ENCODE measurements at regions not wholly inside any gene's neighbourhood (a gene's known extent, or its start where the extent isn't known, plus 50 kb on each side); places are given as distances from the start of the nearest gene placed in this dataset.

DNA sequence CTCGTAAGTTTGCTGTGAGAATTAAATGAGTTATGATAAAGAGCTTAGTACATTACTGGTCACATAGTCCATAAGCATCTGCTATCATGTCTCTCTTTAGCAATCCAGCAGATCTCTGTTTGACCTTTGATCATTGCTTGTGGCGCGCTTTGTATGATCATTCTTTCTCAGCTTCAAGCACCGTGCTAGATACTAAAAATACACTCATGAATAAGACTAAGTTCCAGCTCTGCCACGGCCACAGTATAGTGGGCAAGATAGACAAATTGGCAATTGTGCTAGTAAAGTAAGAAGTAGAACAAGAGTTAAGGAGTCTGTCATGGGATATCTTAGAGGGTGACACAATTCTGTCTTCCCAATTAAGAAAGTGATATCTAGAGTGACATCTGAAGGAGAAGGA, 75.2 kb upstream of the ADGRF1 start:
- no peak for DNase-seq (ENCODE audit: low spot score)

DNA sequence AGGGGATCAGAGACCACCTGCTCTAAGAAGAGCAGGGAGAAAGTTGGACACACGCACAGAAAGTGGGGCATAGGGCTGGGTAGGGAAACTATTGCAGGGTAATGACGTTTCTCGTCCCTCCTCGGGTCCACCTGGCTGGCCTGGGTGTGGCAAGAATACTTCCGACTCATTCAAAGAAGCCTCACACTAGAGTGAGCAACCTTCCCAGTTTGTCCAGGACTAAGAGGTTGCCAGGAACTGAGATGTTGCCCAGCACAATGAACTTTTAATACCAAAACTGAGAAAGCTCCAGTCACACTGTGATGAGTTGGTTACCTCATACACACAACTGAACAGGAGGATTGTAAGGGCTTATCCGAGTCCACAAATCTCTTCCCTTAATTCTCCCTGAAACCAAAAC, 74.5 kb upstream of the ADGRF1 start:
- DNase-seq (ENCODE audit: low spot score), result no peak

DNA sequence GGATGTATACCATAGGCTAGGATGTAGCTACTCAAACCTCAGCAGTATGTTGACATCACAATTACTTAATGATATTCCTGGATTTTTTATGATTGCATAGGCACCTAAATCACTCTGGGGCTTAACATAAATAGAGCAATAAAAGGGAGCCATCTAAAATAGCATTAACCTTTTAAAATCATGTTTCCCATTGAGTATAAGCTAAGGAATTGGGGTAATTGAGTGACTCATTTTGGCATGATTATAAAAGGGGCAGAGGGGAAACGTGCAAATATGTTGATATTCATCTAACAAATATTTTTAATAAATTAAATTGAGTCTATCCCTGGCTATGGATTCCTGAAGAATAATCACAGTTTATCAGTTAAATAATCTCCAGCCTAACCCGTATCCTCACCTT, 74.0 kb upstream of the ADGRF1 start:
- no peak for DNase-seq (ENCODE audit: low spot score)

DNA sequence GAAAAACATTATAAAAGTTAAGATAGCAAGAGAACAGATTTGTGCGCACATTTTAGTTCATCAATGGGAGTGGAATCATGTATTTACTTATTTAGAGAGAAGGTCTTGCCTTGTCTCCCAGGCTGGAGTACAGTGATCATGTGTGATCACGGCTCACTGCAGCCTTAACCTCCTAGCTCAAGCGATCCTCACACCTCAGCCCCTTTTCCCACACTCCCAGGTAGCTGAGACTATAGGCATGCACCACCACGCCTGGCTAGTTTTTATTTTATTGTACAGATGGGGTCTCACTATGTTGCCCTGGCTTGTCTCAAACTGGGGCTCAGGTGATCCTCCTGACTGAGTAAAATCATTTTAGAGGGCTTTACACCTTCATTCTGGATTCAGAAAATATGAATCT, 72.3 kb upstream of the ADGRF1 start:
- DNase-seq (ENCODE audit: low spot score), result no peak

DNA sequence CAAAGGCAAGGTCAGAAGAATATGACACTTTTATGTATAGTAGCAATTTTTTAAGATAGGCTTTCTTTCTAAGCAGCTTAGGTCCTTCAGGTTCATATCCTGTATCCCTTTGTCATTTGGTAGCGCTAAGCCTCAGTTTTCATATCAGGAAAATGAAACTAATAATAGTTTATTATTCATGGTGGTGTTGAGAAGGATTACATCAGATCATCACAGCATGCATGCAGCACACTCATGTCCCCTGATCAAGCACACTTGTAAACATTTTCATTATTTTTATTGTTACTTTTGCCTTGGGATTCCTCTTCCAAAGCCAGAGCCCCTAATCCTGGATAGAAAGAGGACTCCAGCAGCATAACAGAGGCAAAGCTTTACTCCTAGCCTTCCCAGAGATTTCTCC, 70.2 kb upstream of the ADGRF1 start:
- no peak for DNase-seq (ENCODE audit: low spot score)

DNA sequence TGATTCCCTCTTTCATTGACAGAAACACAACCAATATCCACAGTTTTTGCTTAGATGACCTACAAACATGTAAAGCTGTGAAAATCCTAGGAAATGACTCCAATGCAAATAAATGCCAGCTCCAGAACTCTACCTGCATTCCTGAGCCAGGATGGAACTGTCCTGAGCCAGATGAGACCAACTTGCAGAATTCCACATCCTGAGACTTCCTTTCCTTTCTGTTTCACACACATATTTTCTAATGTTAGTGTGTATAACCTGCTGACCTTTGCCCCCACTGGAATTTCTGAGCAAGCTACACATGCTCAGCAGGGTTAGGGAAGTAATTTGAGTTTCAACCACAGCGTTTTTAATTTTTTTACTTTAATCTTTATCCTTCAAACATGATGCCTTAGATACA, 69.6 kb upstream of the ADGRF1 start:
- no peak for DNase-seq (ENCODE audit: low spot score)

DNA sequence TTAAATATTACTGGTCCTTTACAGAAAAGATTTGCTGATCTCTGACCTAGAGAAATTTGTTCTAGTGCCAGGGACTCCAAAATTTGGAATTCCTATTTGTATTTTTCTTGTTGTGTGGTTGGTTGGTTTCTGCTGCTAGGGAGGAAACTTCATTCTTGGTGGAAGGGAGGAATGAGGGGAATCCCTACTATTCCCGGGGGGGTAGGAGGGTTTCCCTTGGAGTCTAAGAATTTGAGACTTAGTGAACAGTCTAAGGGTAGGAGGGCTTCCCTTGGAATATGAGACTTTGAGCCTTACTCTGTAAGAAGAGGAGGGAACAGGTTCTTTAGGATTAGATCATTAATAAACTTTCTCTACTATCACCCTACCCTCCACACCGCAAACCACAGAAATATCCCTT, 67.1 kb upstream of the ADGRF1 start:
- DNase-seq (ENCODE audit: low spot score), result no peak

DNA sequence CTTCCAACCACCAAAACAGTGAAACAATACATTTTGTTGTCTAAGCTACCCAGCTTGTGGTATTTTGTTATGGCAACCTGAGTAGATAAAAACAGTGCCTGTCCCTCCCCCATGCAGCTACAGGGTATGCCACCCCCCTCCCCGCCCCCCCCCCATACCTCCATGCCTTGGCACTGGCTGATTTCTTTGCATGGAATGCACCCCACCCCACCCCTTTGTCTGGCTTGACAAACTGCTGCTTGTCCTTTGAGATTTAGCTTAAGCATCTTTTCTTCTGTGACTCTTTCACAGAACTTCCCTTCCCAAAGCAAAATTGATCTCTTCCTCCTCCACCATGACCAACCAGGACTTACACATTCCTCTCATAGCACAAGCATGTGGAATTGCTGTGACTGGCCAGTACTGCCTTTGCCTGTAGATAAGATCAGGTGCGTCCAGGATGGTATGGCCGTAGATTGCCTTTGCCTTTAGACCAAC, 64.6 kb upstream of the ADGRF1 start:
- no peak for DNase-seq (ENCODE audit: low spot score)

DNA sequence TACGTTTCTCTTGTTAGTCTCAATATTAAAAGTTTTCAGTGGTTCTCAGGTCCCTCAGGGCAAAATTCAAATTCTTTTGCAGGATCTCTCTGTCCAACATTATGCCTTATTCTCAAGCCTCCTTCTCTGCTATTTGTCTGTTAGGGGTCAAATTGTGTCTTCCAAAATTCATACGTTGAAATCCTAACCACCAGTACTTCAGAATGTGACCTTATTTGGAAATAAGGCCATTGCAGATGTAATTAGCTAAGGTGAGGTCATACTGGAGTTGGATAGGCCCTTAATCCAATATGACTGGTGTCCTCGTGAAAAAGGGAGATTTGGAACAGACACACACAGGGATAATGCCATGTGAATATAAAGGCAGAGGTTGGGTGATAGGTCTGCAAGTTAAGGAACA, 64.1 kb upstream of the ADGRF1 start:
- DNase-seq (ENCODE audit: low spot score), result no peak

DNA sequence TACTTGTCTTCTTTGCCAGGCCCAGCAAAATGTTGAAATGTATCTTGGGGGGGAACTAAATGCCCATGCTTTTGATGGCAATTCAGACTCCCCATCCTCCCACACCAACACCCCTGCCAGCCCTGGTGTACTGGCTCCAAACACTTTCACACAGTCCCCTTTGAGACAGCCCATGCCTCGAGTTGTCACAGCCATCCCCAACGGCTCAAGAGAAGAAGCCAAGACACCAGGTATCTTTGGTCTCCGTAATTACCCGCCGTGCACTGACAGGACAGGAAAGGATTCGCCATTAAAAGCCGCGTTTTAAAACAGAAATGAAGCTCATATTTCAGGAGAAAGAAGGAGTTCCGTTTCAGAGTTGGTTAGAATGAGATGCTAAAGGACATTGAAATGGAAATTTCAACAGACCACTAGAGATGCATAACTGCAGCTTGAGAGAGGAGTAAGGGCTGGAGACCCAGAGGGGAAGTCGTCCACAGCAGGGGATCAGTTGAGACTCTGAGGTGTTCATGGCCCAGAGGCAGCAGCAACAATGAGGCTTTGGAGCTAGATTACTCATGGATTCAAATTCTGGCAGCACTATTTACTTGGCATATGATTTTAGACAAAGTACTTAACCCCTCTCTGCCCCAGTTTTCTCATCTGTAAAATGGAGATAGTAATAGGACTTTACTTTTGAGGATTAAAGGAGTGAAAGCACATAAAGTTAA, 63.5 kb upstream of the ADGRF1 start:
- no peak for DNase-seq (ENCODE audit: low spot score)

DNA sequence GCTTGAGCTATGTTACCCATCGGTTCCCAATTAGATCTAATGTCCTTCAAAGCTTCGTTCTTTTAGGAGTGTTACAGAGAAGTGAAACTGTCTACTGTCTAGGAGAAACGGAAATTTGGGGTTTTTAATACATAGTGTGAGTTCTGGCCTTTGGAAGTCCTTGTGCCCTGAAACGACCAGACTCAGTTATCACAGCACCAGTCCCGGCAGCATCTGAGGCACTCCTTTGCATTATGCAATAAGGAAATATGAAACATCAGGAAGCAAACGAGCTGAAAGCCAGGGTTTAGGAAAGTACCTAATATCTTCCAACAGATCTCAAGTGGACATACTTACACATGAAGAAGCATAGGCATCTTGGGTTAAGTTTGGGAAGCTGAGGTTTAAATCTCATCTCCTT, 61.8 kb upstream of the ADGRF1 start:
- peak; percentile 47 for DNase-seq (ENCODE audit: low spot score)

DNA sequence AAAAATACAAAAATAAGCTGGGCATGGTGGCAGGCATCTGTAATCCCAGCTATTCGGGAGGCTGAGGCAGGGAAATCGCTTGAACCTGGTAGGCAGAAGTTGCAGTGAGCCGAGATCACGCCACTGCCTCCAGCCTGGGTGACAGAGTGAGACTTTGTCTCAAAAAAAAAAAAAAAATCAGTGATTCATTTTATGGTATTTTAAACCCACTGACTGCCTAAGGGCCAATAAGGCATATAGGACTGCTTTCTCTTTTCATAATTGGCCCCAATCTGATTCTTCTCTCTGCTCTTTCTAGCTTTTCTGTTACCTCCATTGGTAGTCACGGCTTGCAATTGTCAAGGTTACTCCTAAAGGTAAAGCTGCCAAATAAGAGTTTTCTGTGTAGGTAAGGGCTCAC, 60.2 kb upstream of the ADGRF1 start:
- DNase-seq (ENCODE audit: low spot score), result no peak

DNA sequence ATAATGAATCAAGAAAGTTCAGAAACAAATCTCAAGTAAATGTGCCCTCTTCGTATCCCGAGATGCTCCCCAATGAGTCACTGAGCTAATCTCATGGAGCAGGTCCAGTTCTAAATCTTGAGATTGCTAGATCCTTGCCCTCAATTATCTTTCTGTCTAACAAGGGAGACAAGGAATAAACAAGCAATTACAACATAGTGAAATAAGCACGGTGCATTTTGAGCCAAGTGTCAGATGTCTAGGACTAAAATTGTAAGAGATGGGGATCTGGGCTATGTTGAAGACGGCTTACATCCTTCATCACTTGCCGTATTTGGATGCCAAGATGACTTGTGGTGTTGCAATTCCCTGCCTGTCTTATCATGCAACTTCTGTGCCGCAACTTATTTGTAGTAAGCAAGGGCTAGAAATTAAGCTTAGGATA, 56.5 kb upstream of the ADGRF1 start:
- DNase-seq (ENCODE audit: low spot score), result no peak

DNA sequence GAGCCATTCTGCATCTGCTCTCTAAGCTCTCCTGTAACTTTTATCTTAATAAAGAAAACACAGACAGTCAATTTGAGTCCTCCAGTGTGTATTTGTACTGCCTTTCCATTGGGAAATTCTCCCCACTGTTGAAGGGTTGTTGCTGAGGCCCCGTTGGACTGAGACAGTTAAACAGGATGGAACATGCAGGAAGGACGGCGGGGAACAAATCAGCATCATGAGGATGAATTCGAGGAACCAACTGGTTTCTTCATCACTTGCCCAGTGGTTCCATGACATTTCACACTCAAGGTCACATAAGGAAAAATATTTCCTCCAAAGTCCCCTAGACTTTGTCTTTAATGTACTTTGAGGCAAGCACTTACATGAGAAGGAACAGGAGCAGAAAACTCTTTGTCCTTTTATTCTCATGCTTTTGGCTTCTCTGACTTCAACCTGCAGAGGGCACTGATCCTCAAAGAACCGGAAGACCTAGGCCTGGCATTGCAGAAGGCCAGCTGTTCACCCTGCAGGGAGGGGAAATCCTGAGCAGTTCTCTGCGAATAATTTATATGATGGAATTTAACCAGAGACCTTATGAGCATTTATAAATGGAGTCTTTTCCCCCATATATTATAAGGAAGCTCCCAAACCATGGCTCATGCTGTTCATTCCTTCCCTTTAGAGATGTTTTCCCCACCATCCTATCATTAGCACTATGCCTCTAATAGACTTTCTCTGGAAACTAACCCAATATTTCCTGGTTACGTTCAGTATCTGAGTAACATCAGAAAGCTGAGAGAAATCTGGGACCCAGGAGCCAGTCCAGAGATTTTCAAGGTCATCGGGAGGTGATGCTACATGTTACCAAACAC, 55.2 kb upstream of the ADGRF1 start:
- DNase-seq (ENCODE audit: low spot score), result peak; percentile 88

DNA sequence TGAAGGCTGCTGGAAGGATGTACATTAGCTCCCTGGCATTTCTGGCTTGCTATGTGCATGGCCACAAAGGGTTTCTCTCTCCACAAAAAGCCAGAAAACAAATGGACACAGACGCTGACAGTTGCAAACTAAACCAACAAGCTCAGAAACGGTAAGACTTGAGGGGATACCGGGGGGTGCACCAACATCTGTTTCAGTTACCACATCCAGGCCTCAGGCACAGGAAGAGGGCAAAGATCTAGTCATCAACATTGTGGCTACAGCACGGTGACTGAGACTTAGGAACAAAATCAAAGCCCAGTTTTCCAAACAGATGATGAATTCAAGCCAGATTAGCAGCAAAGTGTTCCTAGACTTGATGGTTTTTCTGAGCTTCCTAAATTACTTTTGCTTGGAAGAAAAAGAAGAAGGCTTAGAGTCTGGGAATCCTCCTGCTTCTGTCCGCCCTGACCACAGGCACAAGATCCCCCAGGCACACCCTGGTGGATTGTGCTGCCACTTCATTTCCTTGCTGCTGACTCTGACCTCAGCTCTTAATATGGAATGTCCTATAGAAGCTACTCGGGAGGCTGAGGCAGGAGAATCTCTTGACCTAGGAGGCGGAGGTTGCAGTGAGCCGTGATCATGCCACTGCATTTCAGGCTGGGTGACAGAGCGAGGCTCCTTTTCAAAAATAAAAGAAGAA, 54.2 kb upstream of the ADGRF1 start:
- DNase-seq (ENCODE audit: low spot score), result no peak

DNA sequence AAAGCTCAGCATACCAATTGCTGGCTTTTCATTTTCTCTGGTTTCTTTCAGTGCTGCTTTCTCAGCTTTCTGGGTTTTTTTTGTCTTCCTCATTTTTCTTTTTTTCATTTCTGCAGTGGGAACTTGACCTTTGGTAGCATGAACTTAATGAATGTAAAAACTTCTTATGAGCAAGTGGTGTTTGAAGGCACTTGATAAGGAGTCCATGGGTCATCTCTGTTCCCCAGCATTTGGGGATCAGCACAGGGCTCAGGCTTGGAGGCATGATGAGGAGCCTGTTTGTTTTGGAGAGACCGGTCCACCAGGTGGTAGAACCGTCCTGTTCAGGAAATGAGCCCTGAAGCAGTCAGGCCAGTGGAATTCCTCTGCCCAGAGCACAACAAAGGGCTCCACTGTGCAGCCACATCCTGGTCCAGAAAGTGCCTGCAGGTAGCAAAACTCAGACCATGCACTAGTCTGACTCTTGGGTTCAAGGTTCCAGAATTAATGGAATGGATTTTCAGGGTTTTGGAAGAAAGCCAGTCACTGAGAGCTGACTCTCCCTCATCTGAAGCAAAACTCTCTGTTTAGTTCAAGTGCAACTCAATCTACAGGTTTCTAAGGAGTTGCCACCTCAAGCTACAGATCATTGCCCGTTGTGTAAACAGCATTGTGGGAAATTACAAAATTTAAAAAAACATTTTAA, 52.3 kb upstream of the ADGRF1 start:
- DNase-seq (ENCODE audit: low spot score), result no peak

DNA sequence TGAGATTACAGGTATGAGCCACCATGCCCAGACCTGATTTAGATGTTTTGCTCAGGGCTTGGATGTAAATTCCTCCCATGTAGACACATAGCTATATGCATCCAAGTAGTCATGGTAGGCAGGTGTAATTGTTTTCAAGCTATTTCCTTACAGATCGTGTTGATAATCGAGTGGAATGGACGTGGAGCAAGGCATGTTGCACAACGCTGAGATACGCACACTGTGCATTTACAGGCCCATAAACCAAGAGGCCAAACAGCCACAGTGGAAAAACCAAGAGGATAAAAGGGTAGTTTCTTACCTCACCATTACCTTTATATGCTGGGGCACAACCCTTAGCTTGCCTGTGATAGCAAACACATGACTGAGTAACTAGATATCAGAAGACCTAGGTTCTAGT, 51.0 kb upstream of the ADGRF1 start:
- DNase-seq (ENCODE audit: low spot score), result no peak

DNA sequence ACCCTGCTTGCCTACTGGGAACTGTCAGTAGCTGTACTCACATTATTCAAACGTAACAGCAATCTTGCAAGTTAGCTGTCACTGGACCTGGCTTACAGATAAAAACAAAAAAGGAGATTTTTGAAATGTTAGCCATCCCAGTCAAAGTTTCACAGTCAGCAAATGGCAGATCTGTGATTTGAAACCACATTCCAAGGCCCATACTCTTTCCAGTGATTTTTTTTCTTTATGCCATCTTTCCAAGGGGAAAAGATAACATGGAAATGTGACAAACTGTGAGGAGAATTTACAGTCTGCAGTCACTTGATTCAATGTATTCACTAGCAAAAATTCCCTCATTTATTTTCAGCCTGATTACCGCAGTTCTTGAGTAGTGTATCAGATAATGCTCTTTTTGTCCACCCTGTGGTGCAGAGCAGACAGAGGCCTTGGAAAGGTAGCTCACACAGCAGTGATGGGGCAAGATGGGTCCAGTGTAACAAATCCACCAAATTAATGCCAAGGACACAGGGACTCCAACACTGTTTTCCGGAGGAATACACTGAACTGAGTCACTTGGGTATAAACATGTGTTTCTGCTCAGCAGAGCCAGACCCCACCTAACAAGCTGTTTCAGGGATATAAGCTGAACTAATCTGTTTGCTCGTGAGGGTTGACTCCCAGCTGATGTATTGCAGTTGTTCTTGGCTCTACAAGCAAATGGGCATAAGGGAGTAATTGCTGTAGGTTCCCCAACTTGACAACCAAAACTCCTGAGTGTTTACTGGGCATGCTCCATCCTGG, 49.9 kb upstream of the ADGRF1 start:
- no peak for DNase-seq (ENCODE audit: low spot score)

All from GM03348 (cell line).